Eye (tissue), 1 donor: ENCODE measurements at regions not wholly inside any gene's neighbourhood (a gene's known extent, or its start where the extent isn't known, plus 50 kb on each side); places are given as distances from the start of the nearest gene placed in this dataset.
A peak's percentile ranks its signal among the peaks of the same experiment; 100 is the strongest.
"Not testable (repeated sequence)": the region's sequence is repeated elsewhere in the genome, so short reads cannot be mapped to it uniquely, and the experiment has no call there.

ENCODE experiments used
- DNase-seq: peaks from one replicate; pipeline ENCODE4 v3.0.0-alpha.2; 2015

DNA sequence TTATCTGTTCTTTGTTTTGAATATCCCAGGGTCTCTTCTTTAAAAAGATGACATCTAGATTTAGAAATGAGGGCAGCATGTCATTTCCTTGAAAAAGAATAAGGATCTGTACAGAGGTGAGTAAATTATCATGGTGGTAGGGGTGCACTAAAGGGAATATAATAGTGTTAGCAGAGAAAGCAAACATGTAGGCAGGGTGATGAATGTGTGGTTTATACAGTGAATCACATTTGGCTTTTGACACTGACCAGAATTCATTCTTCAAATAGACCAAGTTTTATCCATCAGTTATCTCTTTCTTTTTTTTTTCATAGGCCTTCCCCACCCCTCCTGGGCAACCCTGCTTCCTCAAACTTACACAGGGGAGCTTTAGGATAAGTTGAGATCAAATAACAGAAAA, 184.5 kb upstream of the LRP1B start:
- no peak for DNase-seq

DNA sequence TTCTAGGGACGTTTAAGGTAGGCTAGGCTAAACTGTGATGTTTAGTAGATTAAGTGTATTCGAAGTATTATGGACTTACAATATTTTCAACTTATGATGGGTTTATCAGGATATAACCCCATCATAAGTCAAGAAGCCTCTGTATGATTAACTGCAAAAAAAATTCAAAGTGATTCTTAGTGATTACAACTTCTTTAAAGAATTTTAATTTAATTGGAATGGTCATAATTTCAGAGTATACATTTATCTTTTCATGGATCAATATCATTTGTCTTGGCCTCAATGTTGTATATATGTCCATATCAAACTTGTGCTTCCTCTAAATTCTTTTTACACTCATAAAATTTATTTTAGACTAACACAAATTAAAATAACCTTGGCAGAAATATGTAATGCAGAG, 183.3 kb upstream of the LRP1B start:
- no peak for DNase-seq

DNA sequence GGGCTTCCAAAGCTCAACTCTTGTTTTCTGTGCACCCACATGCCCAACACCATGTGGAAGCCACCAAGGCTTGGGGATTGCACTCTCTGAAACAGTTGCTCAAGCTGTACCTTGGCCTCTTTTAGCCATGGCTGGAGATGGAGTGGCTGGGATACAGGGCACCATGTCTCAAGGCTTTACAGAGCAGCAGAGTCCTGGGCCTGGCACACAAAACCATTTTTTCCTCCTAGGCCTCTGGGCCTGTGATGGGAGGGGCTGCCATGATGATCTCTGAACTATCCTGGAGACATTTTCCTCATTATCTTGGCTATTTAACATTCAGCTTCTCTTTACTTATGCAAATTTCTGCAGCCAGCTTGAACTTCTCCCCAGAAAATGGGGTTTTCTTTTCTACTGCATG, 179.7 kb upstream of the LRP1B start:
- no peak for DNase-seq

DNA sequence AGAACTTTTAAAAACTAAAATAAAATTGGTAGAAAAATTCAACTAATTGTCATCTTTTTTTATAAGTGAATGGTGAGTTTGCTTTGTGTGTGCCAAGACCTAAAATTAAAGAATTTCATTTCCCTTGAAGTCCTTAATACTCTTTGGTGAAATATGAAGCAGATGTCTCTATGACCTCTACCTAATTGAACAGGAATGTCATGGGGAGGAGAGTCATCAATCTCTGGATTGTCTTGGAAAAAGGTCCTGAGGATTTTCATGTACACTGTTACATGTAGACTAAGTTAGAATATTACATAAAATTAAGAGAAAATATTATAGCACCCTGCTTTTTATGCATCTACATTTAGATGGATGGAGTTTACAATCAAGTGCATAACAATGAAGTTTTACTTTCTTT, 177.9 kb upstream of the LRP1B start:
- no peak for DNase-seq

DNA sequence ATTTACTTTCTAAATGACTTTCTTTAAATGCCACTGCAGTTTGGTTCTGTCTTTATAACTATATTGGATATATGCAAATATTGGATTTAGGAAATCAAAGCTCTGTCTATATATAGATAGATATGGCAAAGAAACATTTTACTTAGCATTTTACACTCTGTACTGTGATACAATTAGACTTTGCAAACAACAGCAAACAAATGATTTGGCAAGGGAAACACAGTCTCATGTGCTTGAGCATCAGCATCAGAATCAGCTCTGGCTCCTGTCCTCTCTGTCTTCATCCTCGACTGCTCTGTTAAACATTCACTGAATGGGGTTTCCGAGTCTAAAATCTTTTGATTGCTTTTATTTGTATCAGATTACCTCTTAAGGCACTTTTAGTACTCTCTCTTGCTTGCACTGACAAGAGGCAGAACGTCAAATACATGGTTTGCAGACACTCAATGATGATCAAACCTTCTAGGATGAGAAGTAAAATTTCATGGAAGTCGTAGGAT, 176.8 kb upstream of the LRP1B start:
- no peak for DNase-seq

DNA sequence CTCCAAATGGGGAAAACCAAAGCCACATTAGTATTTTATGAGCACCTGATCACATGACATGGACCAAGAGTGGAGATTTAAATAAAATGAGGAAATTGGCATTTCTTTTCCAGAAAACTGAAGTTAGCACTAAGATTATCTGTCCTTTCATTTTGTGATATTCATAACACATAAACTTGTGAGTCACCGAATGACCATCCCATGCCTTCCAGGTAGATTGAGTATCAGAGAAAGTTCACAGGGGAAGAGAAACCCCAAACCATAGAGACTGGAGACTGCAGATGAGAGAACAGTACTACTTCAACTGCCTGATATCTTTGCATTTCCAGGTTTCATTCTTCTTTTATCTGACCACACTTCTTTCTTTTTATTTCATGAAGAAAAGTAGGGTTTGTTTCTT, 176.3 kb upstream of the LRP1B start:
- no peak for DNase-seq

DNA sequence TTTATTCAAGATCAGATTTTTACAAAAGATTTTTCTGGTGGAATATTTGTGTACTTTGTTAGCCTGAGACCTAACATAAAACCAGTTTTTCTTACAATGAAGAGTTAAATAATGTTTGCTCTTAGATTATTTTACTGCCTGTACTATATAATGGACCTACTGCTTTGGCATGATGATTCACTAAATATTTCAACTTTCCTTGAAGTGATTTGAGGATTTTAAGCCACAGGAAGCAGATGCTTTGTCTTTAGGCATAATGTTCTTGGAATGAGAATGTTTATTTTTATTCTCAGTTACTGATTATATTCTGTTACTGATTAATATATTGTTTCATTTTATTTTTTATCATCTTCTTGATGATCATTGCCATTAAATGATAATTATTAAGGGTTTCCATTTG, 175.3 kb upstream of the LRP1B start:
- DNase-seq, result no peak

DNA sequence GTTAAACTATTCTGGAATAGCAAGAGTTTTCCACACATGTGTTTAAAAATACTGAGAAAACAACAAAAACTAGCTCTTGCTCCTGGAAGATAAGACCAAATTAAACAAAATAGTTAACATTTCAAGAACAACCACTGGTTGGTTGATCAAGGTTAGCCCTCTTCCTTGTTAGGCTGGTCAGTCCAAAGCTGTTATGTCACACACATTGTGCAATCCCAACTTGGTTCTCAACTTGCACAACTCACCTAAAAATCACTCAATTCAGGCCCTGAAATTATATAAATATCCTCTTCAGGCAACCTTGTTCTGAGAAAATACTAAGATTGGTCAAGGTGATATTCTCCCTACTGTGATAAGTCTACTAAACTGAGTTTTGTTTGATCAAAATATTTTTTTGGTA, 169.7 kb upstream of the LRP1B start:
- no peak for DNase-seq

DNA sequence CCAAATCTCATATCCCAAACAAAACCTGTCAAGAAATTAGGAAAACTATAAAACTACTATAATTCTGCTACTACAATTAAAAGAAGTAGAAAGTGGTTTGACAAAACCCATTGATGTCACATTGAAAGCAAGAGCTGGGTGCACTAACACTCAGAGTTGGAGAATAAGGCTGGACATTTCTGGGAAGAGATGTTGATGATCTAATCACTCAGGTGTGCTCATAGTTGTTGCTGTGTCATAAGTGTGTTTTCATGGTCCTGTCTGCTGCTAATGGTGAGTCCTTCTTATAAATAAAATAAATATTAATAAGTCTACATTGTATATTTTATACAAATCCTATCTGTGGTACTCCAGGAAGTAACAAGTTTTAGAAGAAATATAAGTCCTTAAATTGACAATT, 168.2 kb upstream of the LRP1B start:
- DNase-seq, result no peak

DNA sequence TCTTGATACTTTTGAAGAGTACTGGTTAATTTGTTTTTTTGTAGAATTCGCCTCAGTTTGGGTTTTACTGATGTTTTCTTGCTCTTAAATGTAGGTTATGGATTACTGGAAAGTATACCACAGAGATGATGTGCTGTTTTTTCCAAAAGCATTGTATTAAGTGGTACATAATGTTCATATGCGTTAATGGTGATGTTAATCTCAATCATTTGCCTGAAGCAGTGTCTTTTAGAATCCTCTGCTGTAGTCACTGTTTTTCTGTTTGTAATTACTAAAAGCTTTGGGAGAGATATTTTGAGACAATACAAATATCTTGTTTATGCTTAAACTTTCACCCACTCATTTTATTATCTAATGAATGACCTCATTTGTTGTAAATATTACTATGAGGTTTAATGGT, 163.4 kb upstream of the LRP1B start:
- no peak for DNase-seq

DNA sequence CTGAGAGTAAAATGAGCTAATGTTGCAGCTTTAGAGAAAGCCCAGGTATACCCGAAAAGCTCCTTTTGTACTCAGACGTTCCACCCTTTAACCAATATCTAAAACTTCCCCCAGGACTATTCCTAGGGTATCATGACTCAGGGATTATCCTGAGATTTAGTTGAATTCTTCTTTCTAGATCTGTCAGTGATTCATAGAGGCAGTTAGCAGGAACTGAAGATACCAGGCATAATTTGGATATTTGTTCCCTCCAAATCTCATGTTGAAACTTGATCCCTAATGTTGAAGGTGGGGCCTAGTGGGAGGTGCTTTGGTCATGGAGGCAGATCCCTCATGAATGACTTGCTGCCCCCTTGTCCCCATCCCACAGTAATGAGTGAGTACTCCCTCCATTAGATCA, 161.2 kb upstream of the LRP1B start:
- no peak for DNase-seq

DNA sequence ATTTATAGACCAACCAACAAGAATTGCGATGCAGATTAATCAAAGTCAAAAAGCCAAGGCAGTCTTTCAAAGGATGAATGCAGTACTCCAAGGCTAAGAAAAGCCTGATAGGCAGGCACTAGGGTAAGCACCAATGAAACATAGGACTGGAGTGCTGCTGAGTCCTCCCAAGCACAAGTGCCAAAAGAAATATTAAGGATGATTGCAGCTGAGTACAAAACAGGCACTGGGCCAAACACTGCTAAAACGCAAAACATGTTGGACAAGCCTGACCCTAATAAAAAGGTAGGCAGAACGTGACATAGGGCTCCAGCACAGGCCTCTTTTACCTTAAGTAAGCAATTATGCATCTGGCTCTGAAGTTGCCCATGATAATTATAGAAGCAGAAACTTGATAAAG, 160.1 kb upstream of the LRP1B start:
- no peak for DNase-seq

DNA sequence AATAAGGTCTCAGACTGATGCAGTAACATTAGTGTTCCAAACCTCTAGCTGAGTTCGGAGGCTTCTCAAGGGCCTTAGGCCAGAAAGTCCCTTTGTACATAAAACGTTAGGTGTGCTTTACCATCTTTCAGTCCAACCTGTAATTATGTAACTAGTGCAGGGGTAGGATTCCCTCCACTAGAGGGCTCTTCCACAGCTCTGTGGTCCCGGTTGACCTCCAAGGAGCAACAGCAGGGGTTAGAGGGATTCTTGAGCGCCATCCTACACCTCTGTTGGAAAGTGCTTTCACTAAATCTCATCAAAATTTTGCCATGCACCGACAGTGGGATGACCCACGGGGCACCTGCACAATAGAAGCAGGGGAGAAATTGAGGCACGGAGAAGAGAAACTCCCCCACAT, 155.8 kb upstream of the LRP1B start:
- no peak for DNase-seq

DNA sequence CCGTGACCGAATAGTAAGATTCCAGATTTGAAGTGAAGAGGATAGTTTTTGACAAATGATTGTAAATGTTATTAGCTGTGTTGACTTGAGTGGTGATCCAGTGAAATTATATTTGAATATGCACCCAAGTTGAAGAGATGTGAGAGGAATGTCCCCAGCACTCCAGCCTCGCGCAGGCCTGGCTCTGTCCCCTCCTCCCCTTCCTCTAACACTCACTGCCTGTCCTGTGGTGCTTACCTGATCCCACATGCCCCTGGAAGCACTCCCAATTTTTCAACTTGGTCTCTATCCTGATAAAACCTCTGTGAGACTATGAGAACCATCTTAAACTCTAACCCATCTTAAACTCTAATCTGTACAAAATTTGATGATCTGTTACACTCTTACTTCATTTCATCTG, 154.7 kb upstream of the LRP1B start:
- no peak for DNase-seq

DNA sequence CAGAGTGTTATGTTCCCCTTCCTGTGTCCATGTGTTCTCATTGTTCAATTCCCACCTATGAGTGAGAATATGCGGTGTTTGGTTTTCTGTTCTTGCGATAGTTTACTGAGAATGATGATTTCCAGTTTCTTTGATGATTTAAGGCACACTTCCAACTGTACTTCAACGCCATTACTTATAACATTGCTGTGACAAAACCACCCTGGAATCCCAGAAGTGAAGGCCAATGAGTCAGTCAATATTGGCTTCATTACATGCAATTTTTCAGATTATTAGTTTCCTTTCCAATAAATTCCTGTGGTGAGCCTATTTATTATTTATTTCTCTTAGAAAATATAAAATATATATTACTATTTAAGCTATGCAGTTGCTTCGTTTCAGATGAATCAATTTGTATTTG, 153.5 kb upstream of the LRP1B start:
- not testable (repeated sequence) for DNase-seq

DNA sequence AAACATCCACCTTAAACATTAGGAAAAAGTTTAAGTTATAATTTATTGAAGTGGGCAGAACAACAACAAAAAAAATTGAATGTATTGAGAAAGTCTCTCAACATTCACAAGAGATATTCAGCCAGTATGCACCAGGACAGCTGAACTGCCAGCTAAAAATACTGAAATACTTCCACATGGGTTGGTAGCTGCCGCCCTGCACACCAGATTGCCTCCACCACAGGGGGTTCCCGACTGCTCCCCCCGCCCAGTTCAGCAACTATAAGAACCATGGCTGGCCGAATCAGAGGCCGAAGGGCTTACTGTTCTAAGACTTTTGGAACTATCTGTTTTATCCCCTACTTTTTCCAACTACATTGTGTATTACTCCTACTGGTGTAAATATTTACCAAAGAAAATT, 150.0 kb upstream of the LRP1B start:
- DNase-seq, result no peak

DNA sequence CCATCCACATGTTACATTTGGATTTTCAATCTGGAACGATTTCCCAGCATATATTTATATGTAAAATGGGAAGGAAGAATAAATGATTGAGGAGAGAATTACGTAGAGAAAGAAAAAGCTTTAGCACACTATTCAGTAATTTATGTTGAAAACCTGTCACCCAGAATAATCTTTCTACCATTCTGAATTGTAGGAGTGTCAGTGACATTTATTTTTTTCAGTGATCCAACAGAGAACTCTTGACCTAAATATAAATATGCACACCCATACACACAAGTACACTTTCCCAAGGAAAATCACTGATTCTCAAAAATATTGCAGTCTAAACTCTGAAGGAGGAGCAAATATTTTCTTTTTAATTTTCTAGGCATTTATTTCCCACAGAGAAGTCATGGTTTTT, 140.2 kb upstream of the LRP1B start:
- no peak for DNase-seq

DNA sequence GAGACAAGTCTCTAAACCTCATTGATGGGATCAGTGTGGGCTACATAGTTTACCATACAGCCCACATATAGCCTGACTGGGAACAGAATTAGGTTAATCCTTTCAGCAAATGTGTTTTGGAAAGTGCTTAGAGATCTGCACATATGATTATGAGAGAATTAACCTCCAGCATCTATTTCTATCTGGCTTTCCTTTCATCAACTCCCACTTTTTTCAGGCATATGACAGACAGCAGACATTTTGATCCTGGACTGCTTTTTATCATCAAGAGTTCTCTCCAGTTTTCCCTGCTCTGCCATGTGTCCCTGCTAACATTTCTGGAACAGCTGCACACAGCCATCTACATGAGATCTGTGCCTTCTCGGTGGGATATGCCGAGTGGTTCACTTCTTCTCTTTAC, 139.5 kb upstream of the LRP1B start:
- no peak for DNase-seq

DNA sequence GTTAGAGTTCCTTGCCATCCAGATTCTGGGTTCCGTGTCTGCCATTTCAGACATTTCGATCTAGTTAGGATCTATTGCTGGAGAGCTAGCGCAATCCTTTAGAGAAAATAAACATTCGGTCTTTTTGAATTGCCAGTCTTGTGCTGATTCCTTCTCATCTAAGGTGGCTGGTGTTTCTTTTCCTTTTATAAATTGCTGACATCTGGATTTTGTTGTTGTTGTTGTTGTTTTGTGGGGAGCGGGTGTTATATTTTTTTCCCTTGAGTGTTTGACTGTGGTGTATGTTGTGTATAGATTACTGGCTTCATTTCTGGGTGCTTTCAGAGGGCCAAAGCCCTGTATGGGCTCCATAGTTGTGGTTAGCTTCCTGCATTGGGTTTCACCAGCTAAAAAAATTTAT, 128.5 kb upstream of the LRP1B start:
- DNase-seq, result no peak

DNA sequence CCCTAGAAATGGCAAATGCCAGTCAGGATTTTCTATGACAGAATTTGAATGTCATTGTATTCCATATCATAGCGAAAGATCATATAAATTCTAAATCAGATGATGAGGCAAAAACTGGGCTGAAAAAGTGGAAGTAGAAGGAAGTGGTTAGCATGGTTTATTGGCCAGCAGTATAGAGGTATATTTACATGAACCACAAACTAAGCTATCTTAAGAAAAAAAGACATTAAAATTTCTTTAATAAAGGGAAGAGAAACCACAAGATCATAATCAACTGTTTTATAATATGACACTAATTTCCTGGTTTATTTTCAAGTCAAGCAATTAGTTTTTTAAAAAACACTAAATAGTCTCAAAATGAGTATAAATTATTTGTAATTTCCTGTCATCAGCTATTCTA, 123.2 kb upstream of the LRP1B start:
- no peak for DNase-seq

DNA sequence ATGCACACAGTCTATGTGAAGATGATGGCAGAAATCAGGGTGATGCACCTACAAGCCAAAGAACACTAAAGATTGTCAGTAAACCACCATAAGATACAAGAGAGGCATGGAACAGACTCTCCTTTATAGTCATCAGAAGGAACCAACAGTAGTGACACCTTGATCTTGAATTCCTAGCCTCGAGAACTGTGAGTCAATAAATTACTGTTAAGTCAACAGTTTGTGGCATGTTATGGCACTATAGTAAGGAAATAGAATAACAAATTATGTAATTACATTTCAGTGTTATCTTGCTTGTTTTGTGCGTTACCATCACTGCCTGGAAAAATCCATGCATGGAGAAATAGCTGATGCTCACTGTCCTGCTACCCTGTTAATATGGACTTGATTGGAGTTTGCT, 110.2 kb upstream of the LRP1B start:
- DNase-seq, result no peak

DNA sequence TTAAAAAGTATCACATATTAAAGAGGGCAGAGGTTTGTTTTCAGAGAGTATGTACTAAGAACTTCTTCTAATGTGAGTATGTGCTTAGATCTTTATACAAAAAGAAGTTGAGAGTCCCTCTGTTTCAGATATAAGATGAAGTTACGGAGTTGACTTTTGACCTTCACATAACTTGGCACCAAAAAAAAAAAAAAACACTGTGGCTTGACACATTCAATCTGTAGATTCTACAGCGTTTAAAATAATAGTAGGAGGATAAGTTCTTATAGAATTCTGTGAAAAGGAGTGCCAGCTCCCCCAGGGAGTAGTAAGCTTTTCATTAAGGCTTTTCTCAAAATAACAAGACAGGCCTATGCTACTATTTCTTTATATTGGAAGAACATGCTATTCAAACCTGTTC, 105.4 kb upstream of the LRP1B start:
- no peak for DNase-seq

DNA sequence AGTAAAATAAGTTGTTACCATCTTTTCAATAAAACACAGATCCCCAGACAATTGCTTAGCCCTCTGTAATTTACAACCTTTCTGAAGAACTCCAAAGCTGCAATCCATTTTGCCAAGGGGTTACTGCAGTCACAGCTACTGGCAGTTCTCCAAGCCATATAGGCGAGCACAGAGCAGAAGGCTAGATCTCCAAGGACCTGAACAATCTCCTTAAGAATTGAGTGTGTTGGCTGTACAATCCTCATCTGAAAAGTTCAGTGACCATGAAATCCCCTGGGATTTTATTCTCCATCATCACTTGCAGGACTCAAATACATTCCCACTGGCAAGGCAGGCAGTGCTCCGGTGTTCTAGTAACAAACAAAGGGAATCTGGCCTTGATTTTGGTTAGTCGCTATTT, 103.9 kb upstream of the LRP1B start:
- peak; percentile 10 for DNase-seq

DNA sequence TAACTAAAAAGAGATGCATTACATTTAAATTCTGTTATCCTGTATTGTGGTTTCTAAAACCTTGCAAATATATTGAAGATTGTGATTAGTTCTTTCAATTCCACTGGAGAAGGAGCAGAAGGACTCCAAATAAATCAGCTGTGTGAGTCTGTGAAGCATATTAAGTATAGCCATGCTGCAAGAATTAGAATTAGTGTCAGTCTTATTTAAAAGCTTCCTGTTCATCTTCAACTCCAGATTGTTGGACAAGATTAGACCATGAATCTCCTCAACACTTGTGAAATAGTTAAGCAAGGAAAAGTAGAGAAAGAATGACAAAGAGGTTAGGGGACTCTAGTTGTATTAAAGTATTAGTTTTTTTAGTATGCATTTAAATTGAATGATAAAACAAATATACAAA, 92.5 kb upstream of the LRP1B start:
- peak; percentile 38 for DNase-seq

DNA sequence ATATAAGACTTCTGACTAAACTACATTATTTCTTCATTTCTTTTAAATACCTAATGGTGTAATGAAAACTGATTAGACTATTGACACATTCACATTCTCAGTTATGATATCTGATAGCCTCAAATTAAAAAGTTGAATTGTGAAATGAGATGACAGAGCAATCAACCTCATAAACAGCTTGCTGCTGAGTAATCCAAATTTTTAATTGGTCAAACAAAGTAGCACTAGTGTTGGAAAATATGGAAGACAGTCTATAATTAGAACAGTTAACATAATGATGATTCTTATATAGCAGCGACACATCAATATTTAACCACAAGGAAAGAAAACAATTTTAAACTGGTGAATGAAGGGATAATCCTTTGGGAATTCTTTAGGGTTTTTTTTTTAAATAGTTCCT, 91.9 kb upstream of the LRP1B start:
- no peak for DNase-seq

DNA sequence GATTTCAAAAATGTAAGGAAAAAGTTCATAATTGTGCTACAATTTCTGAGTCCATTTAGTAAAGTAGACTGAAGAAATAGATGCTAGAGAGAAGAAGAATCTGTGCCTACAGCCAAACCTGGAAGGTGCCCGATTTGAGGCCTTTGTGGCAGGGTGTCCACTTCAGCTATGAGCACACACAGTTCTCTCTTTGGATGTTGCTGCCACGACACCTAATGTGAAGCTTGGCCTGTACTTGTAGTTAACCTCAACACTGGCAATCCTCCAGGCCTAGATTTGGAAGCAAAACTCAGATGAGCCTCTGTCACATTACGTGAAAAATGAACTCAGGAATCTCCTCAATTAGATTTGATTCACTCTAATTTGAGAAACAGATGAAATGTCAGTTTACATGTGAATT, 90.1 kb upstream of the LRP1B start:
- DNase-seq, result peak; percentile 21
